GM23338 (cell line): ENCODE measurements at regions not wholly inside any gene's neighbourhood (a gene's known extent, or its start where the extent isn't known, plus 50 kb on each side); places are given as distances from the start of the nearest gene placed in this dataset.

Experiments
- CREB1 ChIP-seq: fragments of 250-450 bp; sonication (Bioruptor Pico); IDR thresholded peaks from 2 replicates; pipeline ENCODE4 v1.5.0; 2020; ENCODE audit warnings: low read depth, mild to moderate bottlenecking, moderate library complexity
- CTCF ChIP-seq, 2 experiments: fragments of 200-600 bp in 1 of 2; sonication (generic) in 1 of 2; conservative IDR thresholded peaks; 2 replicates each; pipeline versions ENCODE4 v1.5.1 to v1.6.1; 2016 to 2017; ENCODE audit warnings: antibody characterized with exemption in 2 of 2, low read depth in 2 of 2, mild to moderate bottlenecking in 2 of 2, moderate library complexity in 1 of 2
- EZH2 ChIP-seq: fragments of 200-600 bp; sonication (generic); IDR thresholded peaks from one replicate; pipeline ENCODE4 v1.8.0; 2017; ENCODE audit warnings: antibody characterized with exemption, mild to moderate bottlenecking, low read depth; ENCODE audit not compliant: unreplicated experiment
- ZNF331 ChIP-seq: fragments of 250-450 bp; sonication (Bioruptor Pico); IDR thresholded peaks from 2 replicates; pipeline ENCODE4 v1.5.0; 2020; ENCODE audit warnings: low read depth, mild to moderate bottlenecking, moderate library complexity

- TF ChIP-seq CTCF (conservative IDR thresholded peaks at IDR 0.05; ENCODE audit: low read depth in 2 of 2) = no peak
- TF ChIP-seq EZH2 = no peak
- no peak for TF ChIP-seq ZNF331 (CRISPR knock-in tag)
- TF ChIP-seq CREB1 (CRISPR knock-in tag) = no peak
Observed at GRCh38 chr5:125610892-125611291, 812.3 kb upstream of the GRAMD2B start.
